ENCODE measurements at regions not wholly inside any gene's neighbourhood (a gene's known extent, or its start where the extent isn't known, plus 50 kb on each side); places are given as distances from the start of the nearest gene placed in this dataset.
"Not testable (repeated sequence)": the region's sequence is repeated elsewhere in the genome, so short reads cannot be mapped to it uniquely, and the experiment has no call there.

GRCh38 chr11:26931881-26932280, 62.0 kb upstream of the FIBIN start:
- Mint-ChIP-seq H3K27me3 (ENCODE audit: low read depth) (no peaks in the 10 kb centered on the region), H3K36me3 (ENCODE audit: low read depth) (no peaks in the 10 kb centered on the region), H3K4me3 (no peak overlapping the region), H3K9me3 (peaks cover 24% of the 10 kb centered on the region), H3K27ac (no peak overlapping the region), H3K4me1 (ENCODE audit: low read depth) (no peaks in the 10 kb centered on the region)
- DNase-seq (ENCODE audit: low spot score): no peak

- Mint-ChIP-seq H3K36me3 (ENCODE audit: low read depth) (no peaks in the 10 kb centered on the region), H3K4me1 (ENCODE audit: low read depth) (no peaks in the 10 kb centered on the region), H3K27ac (no peak overlapping the region), H3K9me3 (peaks cover 25% of the 10 kb centered on the region), H3K4me3 (no peak overlapping the region), H3K27me3 (ENCODE audit: low read depth) (no peaks in the 10 kb centered on the region)
- DNase-seq (ENCODE audit: low spot score): no peak
These were observed 57.8 kb upstream of the FIBIN start for GRCh38 chr11:26936109-26936508.

GRCh38 chr11:26937386-26937785, 56.5 kb upstream of the FIBIN start:
- no peak overlapping the region for H3K27ac Mint-ChIP-seq
- H3K27me3 Mint-ChIP-seq (ENCODE audit: low read depth): no peaks in the 10 kb centered on the region
- H3K4me1 Mint-ChIP-seq (ENCODE audit: low read depth): no peaks in the 10 kb centered on the region
- H3K9me3 Mint-ChIP-seq: peaks cover 21% of the 10 kb centered on the region
- no peaks in the 10 kb centered on the region for H3K36me3 Mint-ChIP-seq (ENCODE audit: low read depth)
- no peak overlapping the region for H3K4me3 Mint-ChIP-seq
- no peak for DNase-seq (ENCODE audit: low spot score)

GRCh38 chr11:26940501-26940900, 53.4 kb upstream of the FIBIN start:
- not testable (repeated sequence) for H3K4me3 Mint-ChIP-seq; H3K4me1 Mint-ChIP-seq (ENCODE audit: low read depth); H3K27me3 Mint-ChIP-seq (ENCODE audit: low read depth); DNase-seq (ENCODE audit: low spot score); H3K36me3 Mint-ChIP-seq (ENCODE audit: low read depth); H3K27ac Mint-ChIP-seq
- H3K9me3 Mint-ChIP-seq: peaks cover 24% of the 10 kb centered on the region

GRCh38 chr11:26942356-26942755, 51.6 kb upstream of the FIBIN start:
- H3K36me3 Mint-ChIP-seq (ENCODE audit: low read depth): no peaks in the 10 kb centered on the region
- no peak overlapping the region for H3K27ac Mint-ChIP-seq
- peaks cover 19% of the 10 kb centered on the region for H3K9me3 Mint-ChIP-seq
- no peak for DNase-seq (ENCODE audit: low spot score)
- no peaks in the 10 kb centered on the region for H3K4me1 Mint-ChIP-seq (ENCODE audit: low read depth)
- H3K4me3 Mint-ChIP-seq: no peak overlapping the region
- H3K27me3 Mint-ChIP-seq (ENCODE audit: low read depth): no peaks in the 10 kb centered on the region

- no peak for DNase-seq (ENCODE audit: low spot score)
- Mint-ChIP-seq H3K27ac (no peak overlapping the region), H3K9me3 (peaks cover 19% of the 10 kb centered on the region), H3K4me1 (ENCODE audit: low read depth) (no peaks in the 10 kb centered on the region), H3K4me3 (no peak overlapping the region), H3K27me3 (ENCODE audit: low read depth) (no peaks in the 10 kb centered on the region), H3K36me3 (ENCODE audit: low read depth) (no peaks in the 10 kb centered on the region)
These were observed 50.3 kb upstream of the FIBIN start for GRCh38 chr11:26943636-26944035.
